ENCODE measurements at regions not wholly inside any gene's neighbourhood (a gene's known extent, or its start where the extent isn't known, plus 50 kb on each side); places are given as distances from the start of the nearest gene placed in this dataset.
"Not testable (repeated sequence)": the region's sequence is repeated elsewhere in the genome, so short reads cannot be mapped to it uniquely, and the experiment has no call there.

- DNase-seq (ENCODE audit: low read depth in 4 of 4, low spot score in 3 of 4), result no peak
Measured at GRCh38 chr11:23727794-23728193, 769.1 kb upstream of the LUZP2 start.

GRCh38 chr11:23729088-23729487 is 767.8 kb upstream of the LUZP2 start:
- DNase-seq (ENCODE audit: low read depth in 4 of 4, low spot score in 3 of 4), result no peak

- no peak for DNase-seq (ENCODE audit: low read depth in 4 of 4, low spot score in 3 of 4)
Measured at GRCh38 chr11:23730307-23730998, 766.4 kb upstream of the LUZP2 start.

- peak in 1 of 4 donors; percentile 7 for DNase-seq (ENCODE audit: low read depth in 4 of 4, low spot score in 3 of 4)
Measured at GRCh38 chr11:23732026-23732425, 764.8 kb upstream of the LUZP2 start.

- no peak for DNase-seq (ENCODE audit: low read depth in 4 of 4, low spot score in 3 of 4)
Measured at GRCh38 chr11:23746896-23747295, 750.0 kb upstream of the LUZP2 start.

GRCh38 chr11:23749762-23750430 is 747.0 kb upstream of the LUZP2 start:
- no peak for DNase-seq (ENCODE audit: low read depth in 4 of 4, low spot score in 3 of 4)

- no peak for DNase-seq (ENCODE audit: low read depth in 4 of 4, low spot score in 3 of 4)
Measured at GRCh38 chr11:23751280-23751679, 745.6 kb upstream of the LUZP2 start.

- DNase-seq (ENCODE audit: low read depth in 4 of 4, low spot score in 3 of 4), result no peak
Measured at GRCh38 chr11:23755076-23755475, 741.8 kb upstream of the LUZP2 start.

GRCh38 chr11:23755769-23756168 is 741.1 kb upstream of the LUZP2 start:
- no peak for DNase-seq (ENCODE audit: low read depth in 4 of 4, low spot score in 3 of 4)

- no peak for DNase-seq (ENCODE audit: low read depth in 4 of 4, low spot score in 3 of 4)
Measured at GRCh38 chr11:23759489-23759888, 737.4 kb upstream of the LUZP2 start.

GRCh38 chr11:23764286-23764685 is 732.6 kb upstream of the LUZP2 start:
- no peak for DNase-seq (ENCODE audit: low read depth in 4 of 4, low spot score in 3 of 4)

- DNase-seq (ENCODE audit: low read depth in 4 of 4, low spot score in 3 of 4), result no peak
Measured at GRCh38 chr11:23765682-23766252, 731.1 kb upstream of the LUZP2 start.

GRCh38 chr11:23767576-23767975 is 729.3 kb upstream of the LUZP2 start:
- DNase-seq (ENCODE audit: low read depth in 4 of 4, low spot score in 3 of 4), result no peak

GRCh38 chr11:23769214-23769613 is 727.6 kb upstream of the LUZP2 start:
- DNase-seq (ENCODE audit: low read depth in 4 of 4, low spot score in 3 of 4), result no peak

GRCh38 chr11:23772081-23772480 is 724.8 kb upstream of the LUZP2 start:
- no peak for DNase-seq (ENCODE audit: low read depth in 4 of 4, low spot score in 3 of 4)

GRCh38 chr11:23778971-23779370 is 717.9 kb upstream of the LUZP2 start:
- DNase-seq (ENCODE audit: low read depth in 4 of 4, low spot score in 3 of 4), result no peak

GRCh38 chr11:23780231-23780630 is 716.6 kb upstream of the LUZP2 start:
- no peak for DNase-seq (ENCODE audit: low read depth in 4 of 4, low spot score in 3 of 4)

GRCh38 chr11:23781803-23782560 is 714.9 kb upstream of the LUZP2 start:
- no peak for DNase-seq (ENCODE audit: low read depth in 4 of 4, low spot score in 3 of 4)

GRCh38 chr11:23786974-23787373 is 709.9 kb upstream of the LUZP2 start:
- not testable (repeated sequence) for DNase-seq (ENCODE audit: low read depth in 4 of 4, low spot score in 3 of 4)

GRCh38 chr11:23789200-23789853 is 707.5 kb upstream of the LUZP2 start:
- DNase-seq (ENCODE audit: low read depth in 4 of 4, low spot score in 3 of 4), result no peak

GRCh38 chr11:23789938-23790371 is 706.9 kb upstream of the LUZP2 start:
- DNase-seq (ENCODE audit: low read depth in 4 of 4, low spot score in 3 of 4), result no peak
